GM13977 (cell line): ENCODE measurements at regions not wholly inside any gene's neighbourhood (a gene's known extent, or its start where the extent isn't known, plus 50 kb on each side); places are given as distances from the start of the nearest gene placed in this dataset.

Experiments
- DNase-seq: peaks from one replicate; pipeline ENCODE4 v3.0.0; 2012; ENCODE audit warnings: low spot score
- in situ Hi-C: fragments of 300-500 bp; cut with MboI; formaldehyde crosslinking; loops from one replicate; pipeline ENCODE4 v1.12.0; 2022; ENCODE audit warnings: low sequenced_read_pairs, low pct_unique_long_range_greater_than_20kb, mixed read lengths, inconsistent platforms; ENCODE audit not compliant: unreplicated experiment
- TF ChIP-seq, protein P1 (sequence below): IDR thresholded peaks from 2 replicates; pipeline ENCODE4 v1.5.1; 2012; ENCODE audit warnings: mild to moderate bottlenecking, control low read depth; ENCODE audit not compliant: insufficient read depth; ENCODE audit errors: extremely low read depth, missing control alignments

DNA sequence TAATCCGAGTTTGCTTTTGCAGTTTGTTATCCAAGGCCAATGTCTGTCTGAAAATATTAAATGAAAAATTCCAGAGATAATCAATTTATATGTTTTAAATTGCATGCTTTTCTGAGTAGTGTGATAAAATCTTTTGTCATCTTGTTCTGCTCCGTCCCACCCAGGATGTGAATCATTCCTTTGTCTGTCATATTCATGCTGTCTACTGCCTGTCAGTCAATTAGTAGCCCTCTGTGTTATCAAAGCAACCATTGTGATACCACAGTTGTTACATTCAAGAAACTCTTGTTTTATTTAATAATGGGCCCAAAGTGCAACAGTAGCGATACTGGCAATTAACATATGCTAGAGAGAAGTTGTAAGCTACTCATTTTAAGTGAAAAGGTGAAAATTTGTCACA lies 819.3 kb downstream of the BRINP3 start:
- TF ChIP-seq, protein P1, sequence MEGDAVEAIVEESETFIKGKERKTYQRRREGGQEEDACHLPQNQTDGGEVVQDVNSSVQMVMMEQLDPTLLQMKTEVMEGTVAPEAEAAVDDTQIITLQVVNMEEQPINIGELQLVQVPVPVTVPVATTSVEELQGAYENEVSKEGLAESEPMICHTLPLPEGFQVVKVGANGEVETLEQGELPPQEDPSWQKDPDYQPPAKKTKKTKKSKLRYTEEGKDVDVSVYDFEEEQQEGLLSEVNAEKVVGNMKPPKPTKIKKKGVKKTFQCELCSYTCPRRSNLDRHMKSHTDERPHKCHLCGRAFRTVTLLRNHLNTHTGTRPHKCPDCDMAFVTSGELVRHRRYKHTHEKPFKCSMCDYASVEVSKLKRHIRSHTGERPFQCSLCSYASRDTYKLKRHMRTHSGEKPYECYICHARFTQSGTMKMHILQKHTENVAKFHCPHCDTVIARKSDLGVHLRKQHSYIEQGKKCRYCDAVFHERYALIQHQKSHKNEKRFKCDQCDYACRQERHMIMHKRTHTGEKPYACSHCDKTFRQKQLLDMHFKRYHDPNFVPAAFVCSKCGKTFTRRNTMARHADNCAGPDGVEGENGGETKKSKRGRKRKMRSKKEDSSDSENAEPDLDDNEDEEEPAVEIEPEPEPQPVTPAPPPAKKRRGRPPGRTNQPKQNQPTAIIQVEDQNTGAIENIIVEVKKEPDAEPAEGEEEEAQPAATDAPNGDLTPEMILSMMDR, result no peak
- in situ Hi-C loops, result no loop called here
- no peak for DNase-seq

- in situ Hi-C loops, result no loop called here
- no peak for DNase-seq
- TF ChIP-seq, protein P1, result no peak
Observed at GRCh38 chr1:189659731-189660130, 817.9 kb downstream of the BRINP3 start.

DNA sequence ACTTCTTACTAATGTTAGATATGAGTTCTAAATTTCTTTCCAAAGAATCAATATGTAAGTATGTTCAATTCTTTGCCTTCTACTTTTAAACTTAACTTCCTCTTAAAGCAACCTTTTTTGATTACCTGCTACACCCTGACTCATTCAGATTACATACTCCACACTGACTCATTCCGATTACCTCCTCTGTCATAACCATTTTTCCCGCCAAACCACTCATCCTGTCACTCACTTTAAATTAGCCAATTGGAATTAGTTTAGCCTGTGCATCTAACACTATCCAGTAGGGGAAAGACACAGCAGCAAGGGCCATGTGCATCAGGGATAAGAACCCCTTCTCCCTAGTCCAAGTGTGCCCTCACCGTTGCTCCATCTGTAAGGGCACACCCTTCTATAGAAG lies 815.5 kb downstream of the BRINP3 start:
- no peak for DNase-seq
- TF ChIP-seq, protein P1, result no peak
- in situ Hi-C loops, result no loop called here

- in situ Hi-C loops, result no loop called here
- TF ChIP-seq, protein P1, result no peak
- no peak for DNase-seq
Observed at GRCh38 chr1:189669846-189670245, 807.8 kb downstream of the BRINP3 start.

DNA sequence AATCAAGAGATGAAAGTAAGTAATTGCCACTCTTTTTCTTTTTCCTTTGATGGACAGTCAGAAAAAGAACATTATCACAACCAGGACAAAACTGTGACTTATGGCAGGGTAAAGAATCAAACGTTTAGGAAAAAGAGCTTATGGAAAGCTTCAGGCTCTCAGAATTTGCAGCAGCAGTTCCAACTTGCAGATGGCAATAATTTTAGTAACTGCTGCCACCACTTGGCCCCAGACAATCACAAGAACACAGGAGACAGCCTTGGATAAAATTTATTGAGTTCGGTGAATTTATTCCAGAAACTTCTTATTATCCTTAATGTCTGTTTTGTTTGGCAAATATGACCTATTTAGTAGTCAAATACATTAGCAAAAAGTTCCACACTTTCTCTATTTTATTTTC lies 804.4 kb downstream of the BRINP3 start:
- no peak for DNase-seq
- TF ChIP-seq, protein P1, result no peak
- in situ Hi-C loops, result no loop called here

DNA sequence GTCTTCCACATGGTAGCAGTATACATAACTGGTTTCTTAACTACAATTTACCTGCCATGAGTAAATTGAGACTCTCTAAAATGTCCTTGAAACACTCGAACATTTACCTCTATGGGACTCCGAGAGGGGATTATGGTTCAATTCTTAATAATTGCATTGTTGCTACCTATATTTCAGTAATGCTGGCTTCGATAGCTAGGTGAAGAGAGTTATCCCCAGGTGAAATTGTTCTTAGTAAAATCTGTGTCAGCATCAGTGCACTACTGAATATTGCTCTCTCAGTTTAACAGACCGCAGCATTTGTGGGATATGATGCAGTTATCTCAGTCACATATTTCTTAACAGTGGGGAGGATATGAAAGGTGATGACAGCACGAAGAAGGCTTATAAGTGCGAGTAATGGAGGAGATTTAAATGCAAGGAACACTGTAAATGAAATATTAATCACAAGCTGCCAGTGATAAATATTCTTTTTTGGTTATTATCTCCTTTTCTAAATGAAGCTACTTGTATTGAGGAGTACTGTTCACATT lies 801.9 kb downstream of the BRINP3 start:
- no peak for DNase-seq
- in situ Hi-C loops, result no loop called here
- TF ChIP-seq, protein P1, result no peak

- TF ChIP-seq, protein P1, result peak; percentile 20
- DNase-seq, result no peak
- in situ Hi-C loops, result no loop called here
Observed at GRCh38 chr1:189678779-189679178, 798.9 kb downstream of the BRINP3 start.
